ENCODE measurements at regions not wholly inside any gene's neighbourhood (a gene's known extent, or its start where the extent isn't known, plus 50 kb on each side); places are given as distances from the start of the nearest gene placed in this dataset.

- CTCF ChIA-PET (ENCODE audit: unreplicated experiment): interaction anchor here (0.6 kb wide), 2 partner anchors 20 to 452 kb away, joined by 3 to 4 read pairs; no protein-coding TSS in a partner anchor
- H4K20me1 ChIP-seq (ENCODE audit: insufficient read depth, low read length): no peaks in the 10 kb centered on the region
- H3K9me3 ChIP-seq (ENCODE audit: low read length): no peaks in the 10 kb centered on the region
- no peaks in the 10 kb centered on the region for H3K36me3 ChIP-seq (ENCODE audit: insufficient read depth, low read length)
- no peak overlapping the region for H2AFZ ChIP-seq (ENCODE audit: low read length)
- no peaks in the 10 kb centered on the region for H3K9me2 ChIP-seq (ENCODE audit: insufficient read depth, low read length)
- no peak overlapping the region for H3K4me3 ChIP-seq (ENCODE audit: low read depth, low read length, poor library complexity, severe bottlenecking)
- POLR2A ChIA-PET: interaction anchor here (0.7 to 1.2 kb wide), 2 partner anchors 17 to 19 kb away, joined by 3 to 5 read pairs; no protein-coding TSS in a partner anchor
- no peaks in the 10 kb centered on the region for H3K4me1 ChIP-seq (ENCODE audit: insufficient read depth, low read length, poor library complexity, severe bottlenecking)
- intact Hi-C loops (cut with micrococcal nuclease; ENCODE audit: unreplicated experiment): no loop called here
- BruUV-seq (replicated peaks): no TSS peak
- no peak for DNase-seq (ENCODE audit: low spot score)
- no peaks in the 10 kb centered on the region for H3K79me2 ChIP-seq (ENCODE audit: insufficient read depth, low read depth, low read length)
- TF ChIP-seq EZH2phosphoT487 (IDR thresholded peaks at IDR 0.05; ENCODE audit: borderline replicate concordance, low read depth, low read length) (no peak), CTCF (conservative IDR thresholded peaks at IDR 0.05; ENCODE audit: low read length) (no peak)
- no peak overlapping the region for H3K27ac ChIP-seq (ENCODE audit: low read depth, low read length, poor library complexity, severe bottlenecking)
- H3K4me2 ChIP-seq (ENCODE audit: low read length): no peak overlapping the region
Observed at GRCh38 chr1:201628490-201628889, 89.6 kb downstream of the NAV1 start.

GRCh38 chr1:201630582-201630981, 91.7 kb downstream of the NAV1 start:
- H4K20me1 ChIP-seq (ENCODE audit: insufficient read depth, low read length): no peaks in the 10 kb centered on the region
- H3K36me3 ChIP-seq (ENCODE audit: insufficient read depth, low read length): no peaks in the 10 kb centered on the region
- ChIA-PET CTCF (ENCODE audit: unreplicated experiment) (interaction anchor here (0.6 kb wide), 1 partner anchor 250 kb away, joined by 3 read pairs; no protein-coding TSS in a partner anchor), POLR2A (no interaction called here)
- H3K4me2 ChIP-seq (ENCODE audit: low read length): no peak overlapping the region
- no peak for TF ChIP-seq CTCF (conservative IDR thresholded peaks at IDR 0.05; ENCODE audit: low read length)
- no peak for TF ChIP-seq EZH2phosphoT487 (IDR thresholded peaks at IDR 0.05; ENCODE audit: borderline replicate concordance, low read depth, low read length)
- no peak for DNase-seq (ENCODE audit: low spot score)
- H3K27ac ChIP-seq (ENCODE audit: low read depth, low read length, poor library complexity, severe bottlenecking): no peak overlapping the region
- no TSS peak for BruUV-seq (replicated peaks)
- no peaks in the 10 kb centered on the region for H3K9me3 ChIP-seq (ENCODE audit: low read length)
- H3K4me3 ChIP-seq (ENCODE audit: low read depth, low read length, poor library complexity, severe bottlenecking): no peak overlapping the region
- no peak overlapping the region for H2AFZ ChIP-seq (ENCODE audit: low read length)
- intact Hi-C loops (cut with micrococcal nuclease; ENCODE audit: unreplicated experiment): no loop called here
- no peaks in the 10 kb centered on the region for H3K79me2 ChIP-seq (ENCODE audit: insufficient read depth, low read depth, low read length)
- no peaks in the 10 kb centered on the region for H3K4me1 ChIP-seq (ENCODE audit: insufficient read depth, low read length, poor library complexity, severe bottlenecking)
- H3K9me2 ChIP-seq (ENCODE audit: insufficient read depth, low read length): no peaks in the 10 kb centered on the region

- Histone ChIP-seq H3K4me1 (ENCODE audit: insufficient read depth, low read length, poor library complexity, severe bottlenecking) (no peaks in the 10 kb centered on the region), H3K4me3 (ENCODE audit: low read depth, low read length, poor library complexity, severe bottlenecking) (no peak overlapping the region), H3K4me2 (ENCODE audit: low read length) (no peak overlapping the region), H3K9me3 (ENCODE audit: low read length) (no peaks in the 10 kb centered on the region), H3K79me2 (ENCODE audit: insufficient read depth, low read depth, low read length) (no peaks in the 10 kb centered on the region), H3K36me3 (ENCODE audit: insufficient read depth, low read length) (no peaks in the 10 kb centered on the region), H3K9me2 (ENCODE audit: insufficient read depth, low read length) (no peaks in the 10 kb centered on the region), H4K20me1 (ENCODE audit: insufficient read depth, low read length) (no peaks in the 10 kb centered on the region), H3K27ac (ENCODE audit: low read depth, low read length, poor library complexity, severe bottlenecking) (no peak overlapping the region), H2AFZ (ENCODE audit: low read length) (no peak overlapping the region)
- BruUV-seq (replicated peaks): no TSS peak
- no peak for TF ChIP-seq EZH2phosphoT487 (IDR thresholded peaks at IDR 0.05; ENCODE audit: borderline replicate concordance, low read depth, low read length)
- TF ChIP-seq CTCF (conservative IDR thresholded peaks at IDR 0.05; ENCODE audit: low read length): no peak
- no peak for DNase-seq (ENCODE audit: low spot score)
- ChIA-PET POLR2A (no interaction called here), CTCF (ENCODE audit: unreplicated experiment) (no interaction called here)
- intact Hi-C loops (cut with micrococcal nuclease; ENCODE audit: unreplicated experiment): no loop called here
Observed at GRCh38 chr1:201631037-201631436, 92.1 kb downstream of the NAV1 start.

All from OCI-LY7 (cell line).